OCI-LY1 (cell line): ENCODE measurements at regions not wholly inside any gene's neighbourhood (a gene's known extent, or its start where the extent isn't known, plus 50 kb on each side); places are given as distances from the start of the nearest gene placed in this dataset.

ENCODE experiments used
- EZH2 ChIP-seq: fragments of 200-600 bp; sonication (generic), shearing (Covaris generic); IDR thresholded peaks from 2 replicates; pipeline ENCODE4 v1.8.0; 2017; ENCODE audit warnings: borderline replicate concordance, mixed run types, mild to moderate bottlenecking, antibody characterized with exemption, low read length, moderate library complexity, mixed read lengths
- TF ChIP-seq, protein P1 (sequence below): fragments of 200-600 bp; sonication (generic), shearing (Covaris generic); IDR thresholded peaks from 2 replicates; pipeline ENCODE4 v1.5.1; 2017; ENCODE audit warnings: mild to moderate bottlenecking, antibody characterized with exemption, low read length, moderate library complexity, mixed read lengths

DNA sequence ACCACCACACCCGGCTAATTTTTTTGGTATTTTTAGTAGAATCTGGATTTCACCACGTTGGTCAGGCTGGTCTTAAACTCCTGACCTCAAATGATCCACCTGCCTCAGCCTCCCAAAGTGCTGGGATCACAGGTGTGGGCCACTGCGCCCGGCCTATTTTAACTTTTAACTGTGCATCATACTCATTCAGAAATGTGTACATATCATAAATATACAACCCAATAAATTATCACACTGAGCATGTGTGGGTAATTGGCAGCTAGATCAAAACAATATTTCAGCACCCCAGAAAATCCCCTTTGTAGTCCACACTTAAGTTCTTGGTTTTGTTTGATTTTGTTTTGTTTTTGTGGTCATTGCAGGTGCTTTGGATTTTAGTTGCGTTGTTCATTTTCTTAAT lies 228.9 kb upstream of the ZNF217 start:
- TF ChIP-seq, protein P1, sequence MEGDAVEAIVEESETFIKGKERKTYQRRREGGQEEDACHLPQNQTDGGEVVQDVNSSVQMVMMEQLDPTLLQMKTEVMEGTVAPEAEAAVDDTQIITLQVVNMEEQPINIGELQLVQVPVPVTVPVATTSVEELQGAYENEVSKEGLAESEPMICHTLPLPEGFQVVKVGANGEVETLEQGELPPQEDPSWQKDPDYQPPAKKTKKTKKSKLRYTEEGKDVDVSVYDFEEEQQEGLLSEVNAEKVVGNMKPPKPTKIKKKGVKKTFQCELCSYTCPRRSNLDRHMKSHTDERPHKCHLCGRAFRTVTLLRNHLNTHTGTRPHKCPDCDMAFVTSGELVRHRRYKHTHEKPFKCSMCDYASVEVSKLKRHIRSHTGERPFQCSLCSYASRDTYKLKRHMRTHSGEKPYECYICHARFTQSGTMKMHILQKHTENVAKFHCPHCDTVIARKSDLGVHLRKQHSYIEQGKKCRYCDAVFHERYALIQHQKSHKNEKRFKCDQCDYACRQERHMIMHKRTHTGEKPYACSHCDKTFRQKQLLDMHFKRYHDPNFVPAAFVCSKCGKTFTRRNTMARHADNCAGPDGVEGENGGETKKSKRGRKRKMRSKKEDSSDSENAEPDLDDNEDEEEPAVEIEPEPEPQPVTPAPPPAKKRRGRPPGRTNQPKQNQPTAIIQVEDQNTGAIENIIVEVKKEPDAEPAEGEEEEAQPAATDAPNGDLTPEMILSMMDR: no peak
- no peak for TF ChIP-seq EZH2
